ENCODE measurements at regions not wholly inside any gene's neighbourhood (a gene's known extent, or its start where the extent isn't known, plus 50 kb on each side); places are given as distances from the start of the nearest gene placed in this dataset.

- TF ChIP-seq CTCF (IDR thresholded peaks at IDR 0.05) (no peak), POLR2A (IDR thresholded peaks at IDR 0.05) (no peak), EP300 (IDR thresholded peaks at IDR 0.05) (no peak)
Measured at GRCh38 chr9:31255211-31255610, 1129.2 kb upstream of the ACO1 start.

Measured in ovary (tissue), 3 donors.